CD4-positive, alpha-beta T cell treated with Interleukin-12 subunit alpha and Interleukin-12 subunit beta, for 1 hour (primary cell): ENCODE measurements at regions not wholly inside any gene's neighbourhood (a gene's known extent, or its start where the extent isn't known, plus 50 kb on each side); places are given as distances from the start of the nearest gene placed in this dataset.
"Not testable (repeated sequence)": the region's sequence is repeated elsewhere in the genome, so short reads cannot be mapped to it uniquely, and the experiment has no call there.

Experiments used
- DNase-seq: peaks from one replicate; pipeline ENCODE4 v3.0.0-alpha.2; 2020

GRCh38 chr6:111925296-111925695, 52.0 kb upstream of the FYN start:
- DNase-seq: no peak

- no peak for DNase-seq
Measured at GRCh38 chr6:111926731-111927302, 53.6 kb upstream of the FYN start.

GRCh38 chr6:111927321-111927720, 54.1 kb upstream of the FYN start:
- no peak for DNase-seq

GRCh38 chr6:111928139-111928538, 54.9 kb upstream of the FYN start:
- DNase-seq: no peak

GRCh38 chr6:111934611-111935010, 61.4 kb upstream of the FYN start:
- not testable (repeated sequence) for DNase-seq

- no peak for DNase-seq
Measured at GRCh38 chr6:111936718-111937117, 63.5 kb upstream of the FYN start.

GRCh38 chr6:111938710-111939109, 65.5 kb upstream of the FYN start:
- DNase-seq: no peak

GRCh38 chr6:111939902-111940301, 66.7 kb upstream of the FYN start:
- no peak for DNase-seq

GRCh38 chr6:111940801-111941200, 67.5 kb upstream of the FYN start:
- no peak for DNase-seq

- DNase-seq: no peak
Measured at GRCh38 chr6:111941686-111942330, 68.6 kb upstream of the FYN start.

GRCh38 chr6:111942561-111942960, 69.3 kb upstream of the FYN start:
- DNase-seq: no peak

- DNase-seq: no peak
Measured at GRCh38 chr6:111943266-111943665, 70.0 kb upstream of the FYN start.

- DNase-seq: no peak
Measured at GRCh38 chr6:111943726-111944125, 70.5 kb upstream of the FYN start.

- DNase-seq: no peak
Measured at GRCh38 chr6:111944541-111944940, 71.3 kb upstream of the FYN start.

GRCh38 chr6:111949546-111949945, 76.3 kb upstream of the FYN start:
- DNase-seq: no peak

- DNase-seq: not testable (repeated sequence)
Measured at GRCh38 chr6:111949984-111950383, 76.7 kb upstream of the FYN start.

GRCh38 chr6:111950661-111951496, 77.6 kb upstream of the FYN start:
- no peak for DNase-seq

GRCh38 chr6:111951497-111952085, 78.3 kb upstream of the FYN start:
- DNase-seq: no peak

GRCh38 chr6:111952274-111952673, 79.0 kb upstream of the FYN start:
- no peak for DNase-seq

GRCh38 chr6:111952821-111953540, 79.7 kb upstream of the FYN start:
- DNase-seq: no peak

- no peak for DNase-seq
Measured at GRCh38 chr6:111956098-111956497, 82.8 kb upstream of the FYN start.

- no peak for DNase-seq
Measured at GRCh38 chr6:111957623-111958315, 84.5 kb upstream of the FYN start.
